ENCODE measurements at regions not wholly inside any gene's neighbourhood (a gene's known extent, or its start where the extent isn't known, plus 50 kb on each side); places are given as distances from the start of the nearest gene placed in this dataset.

- Histone ChIP-seq H3K36me3 (ENCODE audit: insufficient read depth) (no peaks in the 10 kb centered on the region), H3K27ac (ENCODE audit: low read depth) (no peak overlapping the region), H3K4me3 (ENCODE audit: low read depth, low read length) (no peak overlapping the region), H3K4me1 (ENCODE audit: insufficient read depth) (no peaks in the 10 kb centered on the region)
- WGBS: 87% methylated on average over 3 of the region's 3 CpGs
- DNase-seq (ENCODE audit: extremely low spot score): no peak
Measured at GRCh38 chr15:26106556-26106955, 243.4 kb upstream of the ATP10A start.

GRCh38 chr15:26103002-26103404 is 239.9 kb upstream of the ATP10A start:
- Histone ChIP-seq H3K4me1 (ENCODE audit: insufficient read depth) (no peaks in the 10 kb centered on the region), H3K4me3 (ENCODE audit: low read depth, low read length) (no peak overlapping the region), H3K27ac (ENCODE audit: low read depth) (no peak overlapping the region), H3K36me3 (ENCODE audit: insufficient read depth) (no peaks in the 10 kb centered on the region)
- no peak for DNase-seq (ENCODE audit: extremely low spot score)
- 73% methylated on average over 7 of the region's 7 CpGs for WGBS

GRCh38 chr15:26102365-26102764 is 239.2 kb upstream of the ATP10A start:
- DNase-seq (ENCODE audit: extremely low spot score): no peak
- H3K4me3 ChIP-seq (ENCODE audit: low read depth, low read length): no peak overlapping the region
- no peaks in the 10 kb centered on the region for H3K36me3 ChIP-seq (ENCODE audit: insufficient read depth)
- WGBS: 80% methylated on average over 4 of the region's 4 CpGs
- H3K27ac ChIP-seq (ENCODE audit: low read depth): no peak overlapping the region
- H3K4me1 ChIP-seq (ENCODE audit: insufficient read depth): no peaks in the 10 kb centered on the region

- 92% methylated on average over 3 of the region's 3 CpGs for WGBS
- Histone ChIP-seq H3K36me3 (ENCODE audit: insufficient read depth) (no peaks in the 10 kb centered on the region), H3K4me3 (ENCODE audit: low read depth, low read length) (no peak overlapping the region), H3K4me1 (ENCODE audit: insufficient read depth) (no peaks in the 10 kb centered on the region), H3K27ac (ENCODE audit: low read depth) (no peak overlapping the region)
- DNase-seq (ENCODE audit: extremely low spot score): no peak
Measured at GRCh38 chr15:26101443-26101842, 238.3 kb upstream of the ATP10A start.

- no peak overlapping the region for H3K27ac ChIP-seq (ENCODE audit: low read depth)
- no peak overlapping the region for H3K4me3 ChIP-seq (ENCODE audit: low read depth, low read length)
- no peaks in the 10 kb centered on the region for H3K4me1 ChIP-seq (ENCODE audit: insufficient read depth)
- no peak for DNase-seq (ENCODE audit: extremely low spot score)
- H3K36me3 ChIP-seq (ENCODE audit: insufficient read depth): no peaks in the 10 kb centered on the region
- WGBS: 18% methylated on average over 3 of the region's 3 CpGs
Measured at GRCh38 chr15:26098801-26099200, 235.7 kb upstream of the ATP10A start.

GRCh38 chr15:26097216-26097615 is 234.1 kb upstream of the ATP10A start:
- Histone ChIP-seq H3K36me3 (ENCODE audit: insufficient read depth) (no peaks in the 10 kb centered on the region), H3K4me1 (ENCODE audit: insufficient read depth) (no peaks in the 10 kb centered on the region), H3K27ac (ENCODE audit: low read depth) (no peak overlapping the region), H3K4me3 (ENCODE audit: low read depth, low read length) (no peak overlapping the region)
- 83% methylated on average over 6 of the region's 6 CpGs for WGBS
- no peak for DNase-seq (ENCODE audit: extremely low spot score)

GRCh38 chr15:26096581-26096980 is 233.5 kb upstream of the ATP10A start:
- DNase-seq (ENCODE audit: extremely low spot score): no peak
- Histone ChIP-seq H3K36me3 (ENCODE audit: insufficient read depth) (no peaks in the 10 kb centered on the region), H3K4me3 (ENCODE audit: low read depth, low read length) (no peak overlapping the region), H3K27ac (ENCODE audit: low read depth) (no peak overlapping the region), H3K4me1 (ENCODE audit: insufficient read depth) (no peaks in the 10 kb centered on the region)
- WGBS: 38% methylated on average over 3 of the region's 3 CpGs

GRCh38 chr15:26095710-26096330 is 232.7 kb upstream of the ATP10A start:
- Histone ChIP-seq H3K4me1 (ENCODE audit: insufficient read depth) (no peaks in the 10 kb centered on the region), H3K27ac (ENCODE audit: low read depth) (no peak overlapping the region), H3K36me3 (ENCODE audit: insufficient read depth) (no peaks in the 10 kb centered on the region), H3K4me3 (ENCODE audit: low read depth, low read length) (no peak overlapping the region)
- DNase-seq (ENCODE audit: extremely low spot score): no peak
- 45% methylated on average over 24 of the region's 24 CpGs for WGBS

GRCh38 chr15:26091184-26091583 is 228.1 kb upstream of the ATP10A start:
- no peaks in the 10 kb centered on the region for H3K4me1 ChIP-seq (ENCODE audit: insufficient read depth)
- H3K36me3 ChIP-seq (ENCODE audit: insufficient read depth): no peaks in the 10 kb centered on the region
- H3K27ac ChIP-seq (ENCODE audit: low read depth): no peak overlapping the region
- WGBS: 55% methylated on average over 4 of the region's 4 CpGs
- no peak overlapping the region for H3K4me3 ChIP-seq (ENCODE audit: low read depth, low read length)
- no peak for DNase-seq (ENCODE audit: extremely low spot score)

GRCh38 chr15:26087881-26088280 is 224.8 kb upstream of the ATP10A start:
- no peak for DNase-seq (ENCODE audit: extremely low spot score)
- H3K27ac ChIP-seq (ENCODE audit: low read depth): no peak overlapping the region
- no peaks in the 10 kb centered on the region for H3K36me3 ChIP-seq (ENCODE audit: insufficient read depth)
- H3K4me3 ChIP-seq (ENCODE audit: low read depth, low read length): no peak overlapping the region
- no peaks in the 10 kb centered on the region for H3K4me1 ChIP-seq (ENCODE audit: insufficient read depth)
- WGBS: 88% methylated on average over 2 of the region's 2 CpGs

GRCh38 chr15:26087395-26087794 is 224.3 kb upstream of the ATP10A start:
- Histone ChIP-seq H3K4me1 (ENCODE audit: insufficient read depth) (no peaks in the 10 kb centered on the region), H3K36me3 (ENCODE audit: insufficient read depth) (no peaks in the 10 kb centered on the region), H3K27ac (ENCODE audit: low read depth) (no peak overlapping the region), H3K4me3 (ENCODE audit: low read depth, low read length) (no peak overlapping the region)
- DNase-seq (ENCODE audit: extremely low spot score): no peak
- 59% methylated on average over 4 of the region's 4 CpGs for WGBS

GRCh38 chr15:26084771-26085170 is 221.6 kb upstream of the ATP10A start:
- Histone ChIP-seq H3K27ac (ENCODE audit: low read depth) (no peak overlapping the region), H3K4me1 (ENCODE audit: insufficient read depth) (no peaks in the 10 kb centered on the region), H3K4me3 (ENCODE audit: low read depth, low read length) (no peak overlapping the region), H3K36me3 (ENCODE audit: insufficient read depth) (no peaks in the 10 kb centered on the region)
- DNase-seq (ENCODE audit: extremely low spot score): no peak
- 95% methylated on average over 8 of the region's 8 CpGs for WGBS

GRCh38 chr15:26083896-26084295 is 220.8 kb upstream of the ATP10A start:
- no peak for DNase-seq (ENCODE audit: extremely low spot score)
- WGBS: 18% methylated on average over 2 of the region's 2 CpGs
- Histone ChIP-seq H3K4me3 (ENCODE audit: low read depth, low read length) (no peak overlapping the region), H3K4me1 (ENCODE audit: insufficient read depth) (no peaks in the 10 kb centered on the region), H3K27ac (ENCODE audit: low read depth) (no peak overlapping the region), H3K36me3 (ENCODE audit: insufficient read depth) (no peaks in the 10 kb centered on the region)

GRCh38 chr15:26083457-26083856 is 220.3 kb upstream of the ATP10A start:
- DNase-seq (ENCODE audit: extremely low spot score): no peak
- no peaks in the 10 kb centered on the region for H3K4me1 ChIP-seq (ENCODE audit: insufficient read depth)
- H3K27ac ChIP-seq (ENCODE audit: low read depth): no peak overlapping the region
- 59% methylated on average over 4 of the region's 4 CpGs for WGBS
- no peak overlapping the region for H3K4me3 ChIP-seq (ENCODE audit: low read depth, low read length)
- H3K36me3 ChIP-seq (ENCODE audit: insufficient read depth): no peaks in the 10 kb centered on the region

Measured in urinary bladder (tissue), 3 donors.